ENCODE measurements at regions not wholly inside any gene's neighbourhood (a gene's known extent, or its start where the extent isn't known, plus 50 kb on each side); places are given as distances from the start of the nearest gene placed in this dataset.
A peak's percentile ranks its signal among the peaks of the same experiment; 100 is the strongest.
"Not testable (repeated sequence)": the region's sequence is repeated elsewhere in the genome, so short reads cannot be mapped to it uniquely, and the experiment has no call there.

DNA sequence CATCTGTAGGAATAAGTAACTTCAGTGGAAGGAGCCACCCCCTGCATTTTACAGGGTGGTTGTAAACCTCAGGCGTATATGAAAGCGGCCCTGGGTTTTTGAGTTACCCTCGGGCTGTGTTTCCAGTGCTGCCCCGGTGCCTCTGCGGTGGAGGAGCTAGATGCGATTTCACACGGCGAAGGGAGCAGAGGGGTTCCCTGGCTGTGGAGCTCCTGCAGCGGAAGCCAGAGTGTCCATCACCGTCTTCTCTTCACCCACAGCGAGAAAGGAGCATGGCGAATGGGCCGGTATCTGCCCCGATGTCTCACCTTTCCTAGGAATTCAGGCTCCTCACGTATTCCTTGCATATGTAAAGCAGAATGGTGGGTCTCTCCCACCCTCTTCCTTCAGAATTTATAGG, 253.6 kb downstream of the THBS2 start:
- no peak for FAIRE-seq

- no peak for FAIRE-seq
Observed at GRCh38 chr6:168999392-168999791, 254.3 kb downstream of the THBS2 start.

DNA sequence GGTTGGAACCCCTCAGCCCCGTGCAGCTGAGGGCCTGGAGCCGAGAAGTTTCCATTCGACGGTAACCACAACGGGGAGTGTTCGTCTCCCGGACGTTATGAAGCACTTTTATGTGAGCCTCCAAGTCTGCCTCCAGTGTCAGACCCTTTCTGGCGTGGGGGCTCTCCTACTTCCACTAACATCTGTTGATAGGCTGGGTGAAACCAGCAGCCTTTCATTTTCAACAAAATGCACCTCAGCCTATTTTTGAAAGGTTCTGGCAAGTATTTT, 257.4 kb downstream of the THBS2 start:
- FAIRE-seq = no peak

DNA sequence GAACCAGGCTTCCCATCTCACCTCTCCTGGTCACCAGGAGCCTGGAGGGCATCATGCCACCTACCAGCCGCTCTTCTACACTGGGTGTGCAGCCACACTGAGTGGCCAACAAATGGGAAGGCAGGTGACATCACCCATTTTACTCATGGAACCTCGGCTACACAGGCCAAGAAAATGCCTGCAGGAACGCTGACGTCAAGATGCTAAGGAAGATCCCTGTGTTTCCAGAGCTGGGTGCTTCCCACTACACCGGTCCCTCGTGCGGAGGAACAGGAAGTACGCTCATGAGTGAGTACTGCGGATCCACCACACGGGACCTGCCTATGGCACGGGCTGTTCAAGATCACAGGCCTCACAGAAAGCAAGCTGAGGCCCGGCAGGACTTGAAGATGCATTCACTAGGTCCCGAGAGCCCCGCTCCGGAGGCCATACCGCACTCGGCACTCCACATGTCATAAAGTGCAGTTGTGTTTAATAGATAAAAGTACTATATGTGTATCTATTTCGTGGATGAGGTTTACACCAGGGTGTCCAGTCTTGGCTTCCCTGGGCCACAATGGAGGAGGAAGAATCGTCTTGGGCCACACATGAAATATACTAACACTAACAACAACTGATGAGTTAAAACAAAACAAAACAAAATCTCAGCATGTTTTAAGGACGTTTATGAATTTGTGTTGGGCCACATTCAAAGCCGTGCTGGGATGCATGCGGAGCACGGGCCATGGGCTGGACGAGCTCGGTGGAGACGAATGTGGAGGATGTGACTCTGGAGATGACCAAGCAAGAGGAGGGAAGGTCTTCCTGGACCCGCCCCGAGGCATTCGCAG, 257.9 kb downstream of the THBS2 start:
- FAIRE-seq = no peak

DNA sequence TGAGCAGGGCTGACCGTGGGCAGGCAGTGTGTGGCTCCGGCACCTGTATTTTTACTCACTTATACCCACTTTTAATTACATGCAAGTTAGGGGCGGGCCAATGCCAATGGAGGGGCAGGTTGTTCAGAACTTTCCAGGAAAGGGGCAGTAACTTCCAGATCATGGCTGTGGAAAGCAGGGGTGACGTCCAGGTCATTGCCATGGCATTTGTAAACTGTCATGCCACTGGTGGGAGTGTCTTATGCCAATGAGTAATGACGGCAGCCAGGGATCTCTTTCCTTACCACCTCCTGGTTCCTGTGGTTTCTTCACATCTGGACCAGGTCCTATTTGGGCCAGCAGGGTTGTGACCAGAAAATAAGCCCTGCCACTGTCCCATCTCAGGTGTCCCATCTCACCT, 258.7 kb downstream of the THBS2 start:
- FAIRE-seq = no peak

DNA sequence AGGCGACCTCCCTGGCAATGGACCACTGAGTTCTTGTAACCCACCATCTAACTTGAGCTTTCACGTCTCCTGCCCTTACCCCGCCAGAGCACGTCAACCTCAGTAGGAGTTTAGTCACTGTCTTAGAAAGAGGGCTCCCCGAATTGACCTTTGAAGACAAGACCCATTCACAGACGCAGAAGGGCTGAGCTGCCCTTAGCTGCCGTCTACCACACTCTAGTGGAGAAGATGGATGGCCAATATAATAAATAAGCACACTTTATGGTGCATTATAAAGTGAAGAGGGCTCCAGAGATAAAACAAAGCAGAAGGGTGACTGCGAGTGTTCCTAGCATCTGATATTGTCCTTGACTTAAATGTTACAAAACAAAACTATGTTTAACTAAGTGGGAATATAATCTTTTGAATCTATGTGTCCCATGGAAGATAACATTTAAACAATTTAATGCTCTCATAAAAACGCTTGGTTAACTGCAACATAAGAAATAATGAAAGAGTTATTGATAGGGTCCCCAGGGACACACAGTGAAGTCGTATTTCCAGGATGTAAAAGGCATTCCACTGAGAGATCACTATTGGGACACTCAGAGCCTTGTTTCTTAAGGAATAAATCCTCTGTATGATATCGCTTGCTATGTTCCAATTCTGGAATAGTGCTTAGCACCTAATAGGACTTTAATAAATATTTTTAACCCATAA, 261.1 kb downstream of the THBS2 start:
- FAIRE-seq = no peak

- not testable (repeated sequence) for FAIRE-seq
Observed at GRCh38 chr6:168991695-168992094, 262.0 kb downstream of the THBS2 start.

DNA sequence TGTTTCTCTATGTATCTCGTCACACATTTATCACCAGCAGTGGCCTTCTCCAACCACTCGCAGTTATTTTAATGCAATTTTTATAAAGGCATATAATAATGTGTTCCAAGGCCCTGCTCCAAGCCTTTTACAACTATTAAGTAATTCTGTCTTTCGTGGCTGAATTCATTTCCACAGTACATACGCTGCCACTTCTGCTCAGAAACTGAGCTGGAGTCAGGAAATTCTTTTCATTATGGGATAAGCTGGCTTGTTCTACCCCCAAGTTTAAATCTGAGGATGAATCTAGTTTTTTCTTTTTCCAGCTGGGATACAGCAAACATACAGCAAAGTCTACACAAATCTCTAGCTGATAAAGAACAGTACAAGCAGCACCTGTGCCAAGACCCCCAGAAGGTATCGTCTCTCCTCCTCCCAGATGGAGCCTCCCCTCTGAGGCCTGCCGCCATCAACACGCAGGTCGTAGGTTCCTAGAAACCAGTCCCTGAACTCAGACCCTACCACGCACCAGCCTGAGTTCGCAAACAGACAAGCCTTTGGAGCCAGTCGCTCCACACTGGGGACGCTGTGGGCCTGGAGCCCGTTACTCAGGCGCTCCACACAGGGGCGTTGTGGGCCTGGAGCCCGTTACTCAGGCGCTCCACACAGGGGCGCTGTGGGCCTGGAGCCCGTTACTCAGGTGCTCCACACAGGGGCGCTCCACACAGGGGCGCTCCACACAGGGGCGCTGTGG, 263.5 kb downstream of the THBS2 start:
- no peak for FAIRE-seq

GRCh38 chr6:168989421-168989820, 264.2 kb downstream of the THBS2 start:
- FAIRE-seq = no peak

GRCh38 chr6:168988801-168989200, 264.8 kb downstream of the THBS2 start:
- no peak for FAIRE-seq

GRCh38 chr6:168988280-168988679, 265.4 kb downstream of the THBS2 start:
- FAIRE-seq = no peak

DNA sequence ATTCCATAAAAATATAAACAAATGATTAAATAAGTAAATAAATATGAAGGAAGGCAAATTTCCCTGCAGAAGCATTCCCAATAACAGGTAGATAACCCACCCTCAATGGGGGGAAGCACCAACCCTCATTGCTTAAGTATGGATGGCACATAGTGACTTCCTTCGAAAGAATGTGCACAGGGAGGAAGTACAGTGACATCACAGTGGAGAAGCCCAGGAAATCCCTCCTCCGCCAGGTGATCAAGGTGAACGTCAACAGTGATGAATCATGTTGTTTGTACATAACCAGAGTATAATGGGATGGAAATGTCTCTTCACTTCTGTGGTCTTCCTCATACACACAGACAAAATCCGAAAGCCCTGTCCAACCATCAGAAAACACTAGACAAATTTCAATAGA, 267.9 kb downstream of the THBS2 start:
- no peak for FAIRE-seq

DNA sequence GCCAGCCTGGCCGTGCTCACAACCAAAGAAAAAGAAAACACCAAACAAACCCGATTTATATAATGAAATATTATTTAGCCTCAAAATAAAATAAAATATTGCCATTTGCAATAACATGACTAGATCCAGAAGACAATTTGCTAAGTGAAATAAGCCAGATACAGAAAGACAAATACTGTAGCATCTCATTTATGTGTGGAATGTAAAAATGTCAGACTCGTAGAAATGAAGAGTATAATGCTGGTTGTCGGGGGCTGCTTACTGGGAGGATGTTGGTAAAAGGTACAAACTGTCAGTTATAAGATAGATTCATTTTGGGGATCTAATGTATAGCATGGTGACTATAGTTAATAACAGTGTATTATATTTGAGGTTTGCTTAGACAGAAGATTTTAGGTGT, 269.7 kb downstream of the THBS2 start:
- no peak for FAIRE-seq

GRCh38 chr6:168981187-168981586, 272.5 kb downstream of the THBS2 start:
- no peak for FAIRE-seq

DNA sequence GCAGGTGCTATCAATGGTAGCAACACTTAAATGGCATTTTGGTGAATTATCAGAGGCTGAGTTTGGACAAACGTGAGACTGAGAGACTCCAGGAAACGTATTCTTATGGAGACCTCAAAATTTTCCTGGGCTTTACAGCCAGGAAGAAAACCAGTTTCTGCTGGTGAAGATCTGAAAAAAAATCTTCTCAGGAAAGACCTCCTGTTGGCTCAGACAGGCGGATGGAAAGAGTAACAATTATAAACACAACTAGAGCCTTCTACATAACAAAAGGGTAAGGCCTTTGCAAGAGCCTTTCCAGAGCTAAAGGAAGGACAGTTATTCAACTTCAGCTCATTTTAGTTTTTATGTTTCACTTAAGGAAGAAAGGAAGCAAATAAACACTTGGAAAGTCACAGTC, 274.4 kb downstream of the THBS2 start:
- no peak for FAIRE-seq

DNA sequence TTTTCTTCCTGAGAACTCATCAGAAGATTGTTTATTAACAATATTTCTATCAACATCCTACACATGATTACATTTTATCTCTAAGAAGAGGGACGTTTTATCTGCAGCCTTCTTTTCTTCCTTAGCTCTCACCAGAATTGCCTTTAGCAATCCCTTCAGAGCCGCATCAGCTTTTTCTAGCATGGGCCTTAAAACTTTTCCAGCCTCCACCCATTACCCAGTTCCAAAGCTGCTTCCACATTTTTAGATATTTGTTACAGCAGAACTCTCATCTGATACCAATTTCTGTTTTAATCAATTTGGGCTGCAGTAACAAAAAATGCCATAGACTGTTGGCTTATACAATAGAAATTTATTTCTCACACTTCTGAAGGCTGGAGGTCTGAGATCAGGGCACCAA, 281.5 kb downstream of the THBS2 start:
- FAIRE-seq = no peak

- FAIRE-seq = no peak
Observed at GRCh38 chr6:168971549-168971948, 282.1 kb downstream of the THBS2 start.

DNA sequence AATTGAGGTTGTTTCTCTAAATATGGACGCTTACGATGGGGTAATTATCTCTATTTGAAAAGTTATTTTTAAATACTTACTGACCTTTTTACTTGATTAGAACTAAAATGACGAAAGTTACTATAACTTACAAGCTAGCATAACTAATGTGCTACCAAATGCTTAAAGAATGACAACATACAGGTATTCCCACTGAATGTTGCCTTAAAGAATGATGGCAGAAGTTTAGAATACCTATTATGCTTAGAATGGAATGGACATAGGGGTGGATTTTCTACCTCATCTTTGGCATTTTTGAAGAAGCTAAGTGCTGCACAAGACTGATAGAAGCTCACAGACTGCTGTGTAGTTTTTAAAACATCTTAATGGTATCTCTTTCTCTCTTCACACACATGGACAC, 284.8 kb downstream of the THBS2 start:
- FAIRE-seq = no peak

GRCh38 chr6:168968228-168968627, 285.4 kb downstream of the THBS2 start:
- peak; percentile 82 for FAIRE-seq

DNA sequence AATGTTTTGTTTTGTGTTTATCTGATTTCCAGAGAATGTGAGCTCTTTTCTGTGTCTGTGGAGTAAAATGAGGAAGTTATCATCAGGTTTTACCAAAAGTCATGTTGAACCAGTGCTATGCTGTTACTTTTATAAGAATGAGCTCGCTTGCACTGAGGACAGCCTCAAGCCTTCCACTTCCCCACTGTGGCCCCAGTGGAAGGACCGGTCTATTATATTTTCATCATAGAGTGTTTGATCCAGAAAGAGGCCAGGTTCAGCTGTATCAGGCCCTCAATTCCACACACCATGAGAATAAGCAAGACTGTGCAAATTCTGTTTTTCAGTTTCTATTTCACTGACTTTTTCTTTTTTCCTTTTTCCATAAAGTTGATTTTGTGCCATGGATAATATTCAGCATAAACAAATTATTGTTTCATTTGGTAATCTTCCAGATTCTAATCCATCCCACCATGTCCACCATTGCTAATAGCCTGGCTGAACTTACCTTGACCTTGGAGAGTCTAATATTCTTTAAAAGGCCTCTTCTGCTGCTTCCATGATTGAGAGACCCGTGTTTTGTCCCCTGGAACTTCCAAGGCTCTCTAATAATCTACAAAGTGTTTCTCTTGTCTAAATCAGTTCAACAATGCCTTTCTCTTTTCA, 286.2 kb downstream of the THBS2 start:
- FAIRE-seq = no peak

DNA sequence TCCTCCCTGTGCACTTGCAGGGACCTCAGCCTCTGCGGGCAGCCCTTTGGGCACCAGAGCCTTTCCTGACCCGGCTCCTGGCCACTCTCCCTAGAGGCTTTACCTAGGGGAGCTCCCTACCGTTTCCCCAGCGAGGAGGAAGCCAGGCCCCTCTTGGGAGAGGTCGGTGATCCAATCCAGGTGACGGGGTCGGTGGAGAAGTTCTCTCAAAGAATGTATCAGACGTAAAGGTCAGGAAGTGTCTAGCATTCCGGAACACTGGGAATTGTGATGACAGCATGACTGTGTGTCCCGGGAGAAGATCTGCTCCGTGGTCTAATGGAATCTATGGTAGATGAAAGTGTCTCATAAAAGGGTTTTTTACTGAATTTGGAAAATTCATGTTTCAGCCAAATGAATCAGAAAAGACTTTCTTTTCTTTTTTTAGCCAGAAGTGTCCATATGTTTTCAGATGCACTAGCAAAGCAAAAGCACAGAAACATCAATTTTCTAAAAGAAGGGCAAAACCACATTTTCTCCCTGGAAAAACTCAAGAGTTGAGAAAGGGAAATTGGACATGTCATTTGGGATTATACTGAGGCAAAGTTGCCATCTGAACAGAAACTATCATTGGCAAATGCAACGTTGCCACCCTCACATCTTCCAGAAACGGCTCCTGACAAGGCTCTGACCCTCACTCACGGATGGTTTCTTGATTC, 289.4 kb downstream of the THBS2 start:
- FAIRE-seq = no peak

GRCh38 chr6:168962886-168963285, 290.8 kb downstream of the THBS2 start:
- FAIRE-seq = no peak

- FAIRE-seq = no peak
Observed at GRCh38 chr6:168961264-168961656, 292.4 kb downstream of the THBS2 start.

Measured in colon (tissue), 2 donors.